ENCODE measurements at regions not wholly inside any gene's neighbourhood (a gene's known extent, or its start where the extent isn't known, plus 50 kb on each side); places are given as distances from the start of the nearest gene placed in this dataset.

- DNase-seq (ENCODE audit: low read depth), result peak; percentile 30
- in situ Hi-C loops (cut with HindIII; ENCODE audit: low pct_unique_long_range_greater_than_20kb, low sequenced_read_pairs), result no loop called here
Observed at GRCh38 chr3:59563072-59563605, 513.3 kb upstream of the CFAP20DC start.

- in situ Hi-C loops (cut with HindIII; ENCODE audit: low pct_unique_long_range_greater_than_20kb, low sequenced_read_pairs), result no loop called here
- DNase-seq (ENCODE audit: low read depth), result peak; percentile 69
Observed at GRCh38 chr3:59559721-59560435, 510.1 kb upstream of the CFAP20DC start.

- DNase-seq (ENCODE audit: low read depth), result no peak
- in situ Hi-C loops (cut with HindIII; ENCODE audit: low pct_unique_long_range_greater_than_20kb, low sequenced_read_pairs), result no loop called here
Observed at GRCh38 chr3:59558906-59559720, 509.3 kb upstream of the CFAP20DC start.

- DNase-seq (ENCODE audit: low read depth), result no peak
- in situ Hi-C loops (cut with HindIII; ENCODE audit: low pct_unique_long_range_greater_than_20kb, low sequenced_read_pairs), result no loop called here
Observed at GRCh38 chr3:59555593-59556315, 505.9 kb upstream of the CFAP20DC start.

GRCh38 chr3:59553076-59553475 lies 503.3 kb upstream of the CFAP20DC start:
- in situ Hi-C loops (cut with HindIII; ENCODE audit: low pct_unique_long_range_greater_than_20kb, low sequenced_read_pairs), result no loop called here

GRCh38 chr3:59551834-59552233 lies 502.0 kb upstream of the CFAP20DC start:
- DNase-seq (ENCODE audit: low read depth), result no peak
- in situ Hi-C loops (cut with HindIII; ENCODE audit: low pct_unique_long_range_greater_than_20kb, low sequenced_read_pairs), result no loop called here

More at GRCh38 chr3:59553076-59553475, 503.3 kb upstream of the CFAP20DC start:
- no peak for DNase-seq (ENCODE audit: low read depth)

GRCh38 chr3:59549962-59550361 lies 500.1 kb upstream of the CFAP20DC start:
- in situ Hi-C loops (cut with HindIII; ENCODE audit: low pct_unique_long_range_greater_than_20kb, low sequenced_read_pairs), result no loop called here
- DNase-seq (ENCODE audit: low read depth), result no peak

GRCh38 chr3:59547874-59548273 lies 498.0 kb upstream of the CFAP20DC start:
- DNase-seq (ENCODE audit: low read depth), result no peak
- in situ Hi-C loops (cut with HindIII; ENCODE audit: low pct_unique_long_range_greater_than_20kb, low sequenced_read_pairs), result no loop called here

GRCh38 chr3:59546522-59546921 lies 496.7 kb upstream of the CFAP20DC start:
- in situ Hi-C loops (cut with HindIII; ENCODE audit: low pct_unique_long_range_greater_than_20kb, low sequenced_read_pairs), result no loop called here
- DNase-seq (ENCODE audit: low read depth), result no peak

GRCh38 chr3:59545374-59545773 lies 495.5 kb upstream of the CFAP20DC start:
- in situ Hi-C loops (cut with HindIII; ENCODE audit: low pct_unique_long_range_greater_than_20kb, low sequenced_read_pairs), result no loop called here
- peak; percentile 44 for DNase-seq (ENCODE audit: low read depth)

GRCh38 chr3:59542276-59542675 lies 492.5 kb upstream of the CFAP20DC start:
- in situ Hi-C loops (cut with HindIII; ENCODE audit: low pct_unique_long_range_greater_than_20kb, low sequenced_read_pairs), result no loop called here
- no peak for DNase-seq (ENCODE audit: low read depth)

- in situ Hi-C loops (cut with HindIII; ENCODE audit: low pct_unique_long_range_greater_than_20kb, low sequenced_read_pairs), result no loop called here
Observed at GRCh38 chr3:59540696-59541095, 490.9 kb upstream of the CFAP20DC start.

GRCh38 chr3:59540241-59540640 lies 490.4 kb upstream of the CFAP20DC start:
- no peak for DNase-seq (ENCODE audit: low read depth)
- in situ Hi-C loops (cut with HindIII; ENCODE audit: low pct_unique_long_range_greater_than_20kb, low sequenced_read_pairs), result no loop called here

More at GRCh38 chr3:59540696-59541095, 490.9 kb upstream of the CFAP20DC start:
- DNase-seq (ENCODE audit: low read depth), result no peak

- DNase-seq (ENCODE audit: low read depth), result no peak
- in situ Hi-C loops (cut with HindIII; ENCODE audit: low pct_unique_long_range_greater_than_20kb, low sequenced_read_pairs), result no loop called here
Observed at GRCh38 chr3:59538753-59539432, 489.1 kb upstream of the CFAP20DC start.

- in situ Hi-C loops (cut with HindIII; ENCODE audit: low pct_unique_long_range_greater_than_20kb, low sequenced_read_pairs), result no loop called here
- DNase-seq (ENCODE audit: low read depth), result peak; percentile 46
Observed at GRCh38 chr3:59535791-59536221, 486.0 kb upstream of the CFAP20DC start.

- in situ Hi-C loops (cut with HindIII; ENCODE audit: low pct_unique_long_range_greater_than_20kb, low sequenced_read_pairs), result no loop called here
- no peak for DNase-seq (ENCODE audit: low read depth)
Observed at GRCh38 chr3:59531994-59532393, 482.2 kb upstream of the CFAP20DC start.

- in situ Hi-C loops (cut with HindIII; ENCODE audit: low pct_unique_long_range_greater_than_20kb, low sequenced_read_pairs), result no loop called here
- no peak for DNase-seq (ENCODE audit: low read depth)
Observed at GRCh38 chr3:59531066-59531745, 481.4 kb upstream of the CFAP20DC start.

- DNase-seq (ENCODE audit: low read depth), result no peak
- in situ Hi-C loops (cut with HindIII; ENCODE audit: low pct_unique_long_range_greater_than_20kb, low sequenced_read_pairs), result no loop called here
Observed at GRCh38 chr3:59528251-59528650, 478.4 kb upstream of the CFAP20DC start.
